Suppressor macrophage treated with lipopolysaccharide for 1 hour (primary cell): ENCODE measurements at regions not wholly inside any gene's neighbourhood (a gene's known extent, or its start where the extent isn't known, plus 50 kb on each side); places are given as distances from the start of the nearest gene placed in this dataset.
"Not testable (repeated sequence)": the region's sequence is repeated elsewhere in the genome, so short reads cannot be mapped to it uniquely, and the experiment has no call there.

Source experiments
- DNase-seq, 3 donors: peaks; one replicate each; pipeline ENCODE4 v3.0.0-alpha.2; 2020 to 2022

DNA sequence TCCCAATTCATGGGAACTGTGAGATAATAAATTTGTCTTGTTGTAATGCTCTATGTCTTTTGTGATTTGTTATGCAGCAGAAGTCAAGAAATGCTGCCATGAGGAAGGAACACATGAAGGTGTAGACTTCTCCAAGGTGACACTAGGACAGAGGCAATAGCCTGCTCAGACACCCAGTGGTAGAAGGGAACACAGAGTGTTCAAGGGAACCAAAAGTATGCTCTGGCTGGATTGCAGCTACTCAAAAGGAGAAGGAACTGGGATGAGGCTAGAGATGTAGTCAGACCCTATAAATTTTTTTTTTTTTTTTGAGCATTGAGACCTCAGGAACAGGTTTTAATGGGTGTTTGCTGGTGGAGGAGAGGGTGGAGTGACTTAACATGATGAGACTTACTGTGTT is 232.5 kb downstream of the PARP8 start:
- DNase-seq = peak in 1 of 3 donors; percentile 8

DNA sequence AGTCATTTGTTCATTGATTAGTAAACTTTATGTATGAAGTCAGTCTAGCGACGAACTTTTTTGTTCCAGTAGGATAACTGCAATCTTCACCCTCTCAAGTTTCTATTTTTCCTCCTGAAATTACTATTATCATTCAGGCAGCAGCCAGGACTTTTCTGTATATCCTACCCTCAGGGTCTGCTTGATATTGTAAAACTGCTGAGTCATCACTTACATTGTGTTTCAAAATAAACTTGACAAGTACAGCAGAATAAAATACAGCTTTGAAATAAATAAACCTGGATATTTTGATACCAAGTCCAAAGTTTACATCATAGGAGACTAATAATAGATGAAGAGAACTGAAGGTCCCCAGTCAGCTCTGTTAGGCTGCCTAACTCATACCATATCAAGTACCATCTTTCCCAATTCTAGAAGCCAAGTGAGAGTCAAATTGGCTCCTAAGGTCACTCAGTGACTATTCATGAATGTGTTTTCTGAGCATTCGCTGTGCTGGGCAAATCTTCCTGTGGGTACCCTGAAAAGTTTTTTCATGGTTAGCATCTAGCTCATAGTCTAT is 234.6 kb downstream of the PARP8 start:
- DNase-seq = no peak

DNA sequence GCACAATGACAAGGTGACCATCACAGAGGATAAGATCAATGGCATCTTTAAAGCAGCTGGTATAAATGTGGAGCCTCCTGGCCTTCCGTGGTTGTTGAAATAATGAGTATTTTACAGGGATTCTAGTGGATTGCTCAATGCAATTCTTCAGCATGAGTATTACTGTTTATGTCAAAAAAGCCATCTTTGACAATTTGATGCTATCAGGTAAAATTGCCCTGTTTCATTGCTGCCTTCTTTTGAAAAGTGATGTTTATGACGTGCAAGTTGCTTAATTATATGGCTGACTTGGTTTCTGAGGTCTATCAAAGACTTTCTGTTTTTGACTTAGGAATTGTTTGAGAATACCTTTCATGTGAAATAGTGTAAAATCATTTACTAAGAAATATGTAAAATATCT is 237.2 kb downstream of the PARP8 start:
- DNase-seq = no peak

DNA sequence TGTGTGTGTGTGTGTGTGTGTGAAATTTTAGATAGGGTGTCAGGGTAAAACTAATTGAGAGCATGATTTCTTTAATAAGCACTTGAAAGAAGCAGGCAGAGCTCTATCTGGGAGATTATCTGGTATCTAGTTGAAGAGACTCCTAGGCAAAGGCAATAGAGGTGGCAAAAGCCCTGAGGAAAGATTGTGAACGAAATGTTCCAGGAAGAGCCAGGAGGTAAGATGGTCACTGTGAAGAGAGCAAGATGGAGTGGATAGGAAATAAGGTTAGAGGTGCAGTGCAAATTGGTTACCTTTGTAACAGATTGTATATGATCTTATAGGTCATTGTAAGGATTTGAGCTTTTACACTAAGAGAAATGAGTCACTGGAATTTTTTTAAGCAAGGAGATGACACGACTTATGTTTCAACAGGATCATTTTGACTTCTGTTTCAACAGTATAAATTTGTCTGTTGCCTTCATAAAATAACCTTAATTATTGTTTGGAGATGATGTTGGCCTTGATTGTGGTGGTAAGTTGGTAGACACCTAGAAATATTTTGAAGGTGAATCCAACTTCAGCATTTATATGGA is 239.6 kb downstream of the PARP8 start:
- peak in 2 of 3 donors; percentile 55 to 58 for DNase-seq

DNA sequence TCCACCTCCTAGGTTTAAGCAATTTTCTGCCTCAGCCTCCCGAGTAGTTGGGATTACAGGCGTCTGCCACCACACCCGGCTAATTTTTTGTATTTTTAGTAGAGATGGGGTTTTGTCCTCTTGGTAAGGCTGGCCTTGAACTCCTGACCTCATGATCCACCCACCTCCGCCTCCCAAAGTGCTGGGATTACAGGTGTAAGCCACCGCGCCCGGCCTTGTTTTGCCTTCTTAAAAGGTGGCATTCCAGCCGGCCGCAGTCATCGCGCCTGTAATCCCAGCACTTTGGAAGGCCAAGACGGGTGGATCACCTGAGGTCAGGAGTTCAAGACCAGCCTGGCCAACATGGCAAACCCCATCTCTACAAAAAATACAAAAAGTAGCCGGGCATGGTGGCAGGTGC is 253.7 kb downstream of the PARP8 start:
- not testable (repeated sequence) for DNase-seq

DNA sequence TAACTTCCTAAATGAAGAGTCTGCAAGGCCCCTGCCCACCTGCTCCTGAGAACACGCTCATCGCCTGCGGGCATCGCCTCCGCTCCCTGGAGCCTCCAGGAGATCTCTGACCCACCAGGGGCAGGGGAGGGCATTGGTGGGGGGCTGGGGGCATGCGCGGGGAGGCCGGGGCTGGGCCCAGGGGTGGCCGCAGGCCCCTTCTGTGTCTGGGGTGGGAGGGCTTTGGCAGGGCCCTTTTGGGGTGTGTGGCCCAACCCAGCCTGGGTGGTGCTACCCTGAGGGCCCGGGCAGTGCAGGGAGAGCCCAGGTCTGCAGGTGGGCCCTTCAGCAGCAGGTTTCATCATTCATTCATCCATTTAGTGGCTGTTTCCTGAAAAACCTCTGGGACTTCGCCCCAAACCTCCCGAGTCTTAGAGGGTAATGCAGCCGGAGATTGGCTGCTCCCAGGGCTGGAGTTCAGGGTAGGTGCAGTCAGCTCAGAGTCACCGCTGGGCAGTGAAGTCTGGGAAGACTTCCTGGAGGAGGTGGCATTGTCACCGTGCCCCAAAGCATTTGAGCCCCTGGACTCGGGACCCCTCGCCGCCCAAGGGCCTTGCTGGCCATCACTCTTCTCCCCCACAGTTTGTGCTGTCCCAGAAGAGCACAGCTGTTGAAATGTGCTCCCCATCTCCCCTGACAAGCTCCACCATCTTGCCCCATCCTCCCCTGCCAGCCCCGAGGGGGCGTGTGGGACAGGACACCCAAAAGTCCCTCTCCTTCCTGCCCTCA is 255.1 kb downstream of the PARP8 start:
- no peak for DNase-seq

DNA sequence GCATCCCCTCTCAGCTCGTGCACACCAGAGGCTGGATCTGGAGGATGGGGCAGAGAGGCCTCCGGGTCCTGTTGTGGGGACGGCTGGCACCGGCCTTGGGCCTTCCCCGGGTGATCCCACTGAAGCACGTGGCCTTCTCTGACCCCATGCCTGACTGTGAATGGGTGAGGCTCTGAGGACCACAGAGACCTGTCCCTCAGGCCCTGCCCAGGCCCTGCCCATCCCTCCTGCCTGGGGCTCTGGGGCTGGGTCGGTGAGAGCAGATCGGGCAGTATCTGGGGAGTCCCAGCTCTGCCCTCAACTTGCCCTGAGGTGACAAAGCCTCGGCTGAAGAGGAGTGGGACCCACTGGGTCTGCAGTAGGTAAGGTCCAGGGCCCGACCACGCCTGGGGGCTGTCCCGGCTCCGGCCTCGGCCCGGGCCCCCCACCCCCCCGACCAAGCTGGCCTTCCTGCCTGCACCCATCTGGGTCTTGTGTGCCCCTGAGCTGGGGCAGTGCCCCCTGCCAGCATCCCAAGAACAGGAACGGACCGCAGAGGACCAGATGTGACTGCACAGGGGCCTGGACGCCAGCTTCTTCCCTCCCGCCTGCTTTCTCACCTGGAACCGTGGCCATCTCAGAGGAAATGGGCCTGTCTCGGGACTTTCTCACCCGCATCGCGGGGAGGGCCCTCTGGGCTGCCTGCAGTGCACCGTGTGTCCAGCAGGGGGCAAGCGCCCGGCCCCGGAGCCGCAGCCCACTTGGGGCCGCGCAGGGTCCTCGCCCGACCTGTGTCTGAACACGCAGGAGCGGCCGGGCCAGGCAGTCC is 255.9 kb downstream of the PARP8 start:
- not testable (repeated sequence) for DNase-seq

DNA sequence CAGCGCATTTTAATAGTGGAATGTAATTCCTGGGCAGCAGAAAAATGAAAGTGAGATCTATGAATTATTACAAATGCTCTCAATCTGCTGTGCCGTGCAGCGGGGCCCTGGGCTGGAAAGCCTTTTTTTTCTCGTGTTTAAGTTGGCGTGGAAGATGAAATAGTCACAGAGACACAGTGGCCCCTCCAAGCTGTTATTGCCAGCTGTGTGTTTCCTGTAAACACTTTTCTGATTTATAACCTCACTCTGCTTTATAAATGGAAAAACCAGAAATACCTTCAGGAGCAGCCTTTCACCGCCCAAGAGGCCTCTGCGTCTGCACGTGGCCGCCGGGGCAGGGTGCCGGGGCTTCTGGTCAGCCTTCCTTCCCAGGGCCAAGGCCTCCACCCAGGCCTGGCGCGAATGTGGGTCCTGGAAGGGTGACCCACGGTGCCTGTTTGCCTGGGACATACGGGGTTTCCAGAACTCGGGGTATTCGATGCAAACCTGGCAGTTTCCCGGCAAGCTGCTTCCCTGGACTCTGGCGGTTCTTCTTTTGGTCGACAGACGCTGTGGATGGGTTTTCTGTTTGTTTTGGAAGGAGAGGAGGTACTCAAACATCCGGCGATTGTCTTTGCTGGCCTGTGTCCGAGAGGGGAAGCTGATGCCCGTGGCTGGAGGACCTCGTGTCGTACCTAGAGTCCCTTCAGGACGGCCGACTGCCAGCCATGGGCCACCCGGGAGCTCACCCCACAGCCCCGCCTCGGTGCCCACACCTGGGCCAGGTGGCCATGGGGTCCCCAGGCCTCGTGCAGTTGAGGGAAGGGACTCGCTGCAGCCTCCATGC is 256.7 kb downstream of the PARP8 start:
- no peak for DNase-seq

DNA sequence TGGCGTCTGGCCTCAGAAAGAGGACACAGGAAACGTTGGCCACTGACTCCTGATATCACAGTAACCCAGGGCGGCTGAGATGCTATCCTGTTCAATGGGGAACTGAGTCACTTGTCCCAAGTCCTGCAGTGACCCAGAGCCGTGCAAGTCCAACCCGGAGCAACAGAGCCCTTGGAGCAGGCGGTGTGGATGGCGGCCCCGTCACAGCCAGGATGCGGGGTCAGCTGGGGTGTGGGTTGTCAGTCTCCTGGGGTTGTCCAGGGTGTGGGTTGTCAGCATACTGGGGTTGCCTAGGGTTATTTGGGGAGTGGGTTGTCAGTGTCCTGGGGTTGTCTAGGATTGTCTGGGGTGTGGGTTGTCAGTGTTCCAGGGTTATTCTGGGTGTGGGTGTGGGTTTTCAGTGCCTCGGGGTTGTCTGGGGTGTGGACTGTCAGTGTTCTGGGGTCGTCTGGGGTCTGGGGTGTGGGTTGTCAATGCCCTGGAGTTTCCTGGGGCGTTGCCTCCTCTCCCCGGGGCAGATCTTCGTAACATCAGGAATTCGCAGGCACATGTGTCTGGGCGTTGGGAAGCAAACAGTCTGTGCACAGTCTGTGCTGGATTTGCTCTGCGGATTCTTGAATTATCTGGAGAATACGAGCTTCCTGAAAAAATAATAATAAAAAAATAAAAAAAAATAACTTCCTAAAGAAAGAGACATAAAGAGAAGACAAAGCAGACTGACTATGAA is 257.5 kb downstream of the PARP8 start:
- DNase-seq = no peak

DNA sequence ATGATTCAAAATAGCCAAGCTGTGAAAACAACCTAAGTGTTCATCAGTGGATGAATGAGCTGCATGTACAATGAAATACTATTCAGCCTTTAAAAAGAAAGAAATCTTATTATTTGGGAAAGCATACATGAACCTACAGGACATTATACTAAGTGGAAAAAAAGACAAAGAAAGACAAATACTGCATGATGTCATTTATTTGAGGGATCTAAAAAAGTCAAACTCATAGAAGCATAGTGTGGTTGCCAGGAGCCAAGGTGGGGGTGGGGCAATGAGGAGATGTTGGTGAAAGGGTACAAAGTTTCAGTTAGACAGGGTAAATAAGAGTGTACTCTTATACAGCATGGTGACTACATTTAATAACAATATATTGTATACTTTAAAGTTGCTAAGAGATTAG is 261.5 kb downstream of the PARP8 start:
- no peak for DNase-seq

DNA sequence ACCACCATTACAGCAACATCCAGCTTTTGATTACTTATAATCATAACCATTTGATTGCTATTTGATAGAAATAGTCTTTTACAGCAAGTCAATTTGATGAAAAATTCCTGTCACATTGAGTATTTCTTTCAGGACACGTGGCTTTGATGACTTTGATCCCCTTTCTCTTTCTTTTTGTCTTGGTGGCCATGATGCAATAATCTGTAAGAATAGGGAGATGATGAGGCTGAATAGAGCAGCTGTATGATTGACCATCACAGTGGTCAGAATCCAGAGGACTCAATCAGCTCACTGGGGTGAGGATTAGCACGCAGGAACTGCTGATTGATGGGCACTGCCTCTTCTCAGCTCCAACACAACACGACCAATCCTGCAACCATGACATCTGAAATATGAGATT is 262.7 kb downstream of the PARP8 start:
- no peak for DNase-seq

DNA sequence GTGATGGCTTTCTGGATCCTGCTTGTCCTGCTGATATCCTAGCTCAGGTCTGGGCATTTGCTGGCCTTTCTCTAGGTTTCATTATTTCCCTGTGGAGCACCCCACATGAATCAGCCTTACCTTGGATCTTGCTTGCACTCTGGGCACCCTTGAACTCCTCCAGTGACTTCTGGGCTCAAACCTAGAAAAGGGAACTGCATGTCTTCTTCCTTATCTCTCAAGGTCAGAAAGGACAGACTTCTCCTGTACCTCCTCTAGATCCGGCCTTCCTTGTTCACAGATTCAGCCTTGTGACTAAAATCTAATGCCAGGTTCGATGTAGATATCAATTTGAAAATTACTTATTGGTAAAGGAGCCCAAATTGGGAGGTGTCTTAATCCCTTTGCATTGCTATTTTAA is 267.9 kb downstream of the PARP8 start:
- no peak for DNase-seq

DNA sequence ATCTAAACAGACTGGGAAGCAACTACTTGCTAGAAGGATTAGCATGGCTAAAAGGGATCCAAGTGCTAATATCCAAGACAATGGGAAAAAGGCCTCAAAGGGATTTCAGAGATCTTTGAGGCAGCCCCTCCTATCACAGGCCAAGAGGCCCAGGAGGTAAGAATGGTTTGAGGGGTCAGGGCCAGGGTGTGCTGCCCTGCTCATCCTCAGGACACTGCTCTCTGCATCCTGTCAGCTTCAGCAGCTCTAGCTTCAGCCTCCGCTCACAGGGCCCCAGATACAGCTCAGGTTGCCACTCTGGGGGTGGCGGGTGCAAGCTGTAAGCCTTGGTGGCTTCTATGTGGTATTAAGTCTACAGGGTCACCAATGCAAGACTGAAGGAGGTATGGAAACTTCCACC is 278.7 kb downstream of the PARP8 start:
- no peak for DNase-seq

DNA sequence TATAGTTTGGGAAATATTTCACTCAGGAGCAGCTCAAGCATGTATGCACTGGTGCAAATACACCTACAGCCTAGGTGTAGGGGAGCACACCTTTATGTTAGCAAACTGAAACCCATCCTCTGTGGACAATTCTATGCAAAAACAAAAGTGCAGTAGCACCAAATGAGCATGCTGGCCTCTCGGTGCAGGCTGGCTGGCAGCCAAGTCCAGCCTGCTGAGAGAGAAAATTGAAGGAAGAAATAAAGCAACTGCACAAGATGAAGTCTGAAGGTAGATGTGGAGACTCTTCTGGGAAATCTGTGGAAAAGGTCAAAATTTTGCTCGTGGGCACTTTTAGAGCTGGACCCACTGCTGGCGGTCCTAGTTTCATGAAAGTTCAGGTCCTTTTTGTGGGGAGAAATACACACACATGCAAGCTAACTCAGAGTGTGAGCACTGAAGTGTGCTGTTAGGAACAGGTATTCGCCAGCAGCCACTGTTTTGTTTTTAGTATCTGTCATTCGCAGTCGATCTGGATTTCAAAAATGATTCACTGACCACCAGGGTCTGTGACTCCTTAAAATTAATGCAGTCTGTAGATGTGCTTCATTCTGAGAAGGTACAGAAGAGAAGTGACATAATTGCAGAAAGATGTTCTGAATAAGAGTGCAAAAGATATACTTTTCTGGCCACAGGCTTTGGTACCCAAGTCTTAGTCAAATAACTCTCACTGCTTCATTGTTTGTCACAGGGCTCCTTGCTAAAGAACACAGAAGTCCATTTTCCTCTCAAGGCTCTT is 281.7 kb downstream of the PARP8 start:
- DNase-seq = no peak

DNA sequence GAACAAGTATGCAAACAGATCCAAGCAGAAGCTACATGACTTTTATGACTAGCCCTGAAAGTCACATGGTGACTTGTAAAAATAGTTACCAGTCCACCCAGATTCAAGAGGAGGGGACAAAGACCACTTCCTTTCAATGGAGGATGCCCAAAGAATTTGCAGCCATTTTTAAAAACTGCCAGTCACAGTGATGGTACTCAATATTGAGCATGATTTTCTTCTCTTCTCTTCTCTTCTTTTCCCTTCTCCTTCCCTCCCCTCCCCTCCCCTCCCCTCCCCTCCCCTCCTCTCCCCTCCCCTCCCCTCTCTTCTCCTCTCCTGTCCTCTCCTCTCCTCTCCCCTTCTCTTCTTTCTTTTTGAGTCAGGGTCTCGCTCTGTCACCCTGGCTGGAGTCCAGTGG is 286.9 kb downstream of the PARP8 start:
- no peak for DNase-seq

DNA sequence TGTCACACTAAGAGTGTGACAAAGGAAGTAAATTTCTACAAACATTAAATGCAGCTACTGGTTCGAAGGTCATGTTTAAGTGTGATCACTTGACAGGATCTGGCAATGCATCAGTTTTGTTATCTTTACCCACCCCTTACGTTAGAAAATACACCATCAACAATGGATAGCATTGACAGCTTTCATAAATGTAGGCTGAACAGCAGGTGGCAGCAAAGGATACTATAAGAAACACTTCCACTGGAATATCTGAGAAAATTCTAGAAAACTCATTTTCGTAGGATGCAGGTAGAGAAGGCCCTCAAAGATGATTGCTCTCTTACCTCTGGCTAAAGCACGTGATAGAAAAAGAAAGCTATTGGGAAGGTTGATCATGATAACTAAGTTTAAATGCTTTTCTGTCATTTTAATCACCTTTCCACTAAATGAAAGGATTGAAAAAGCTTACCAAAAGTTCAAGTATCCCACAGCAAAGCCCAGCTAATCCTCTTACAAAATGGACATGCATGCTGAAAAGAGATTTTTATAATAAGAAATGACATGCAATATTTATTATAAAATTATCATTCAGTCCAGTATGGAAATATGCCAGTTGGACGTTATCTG is 292.5 kb downstream of the PARP8 start:
- DNase-seq = peak; percentile 56 to 64 (median 57)

DNA sequence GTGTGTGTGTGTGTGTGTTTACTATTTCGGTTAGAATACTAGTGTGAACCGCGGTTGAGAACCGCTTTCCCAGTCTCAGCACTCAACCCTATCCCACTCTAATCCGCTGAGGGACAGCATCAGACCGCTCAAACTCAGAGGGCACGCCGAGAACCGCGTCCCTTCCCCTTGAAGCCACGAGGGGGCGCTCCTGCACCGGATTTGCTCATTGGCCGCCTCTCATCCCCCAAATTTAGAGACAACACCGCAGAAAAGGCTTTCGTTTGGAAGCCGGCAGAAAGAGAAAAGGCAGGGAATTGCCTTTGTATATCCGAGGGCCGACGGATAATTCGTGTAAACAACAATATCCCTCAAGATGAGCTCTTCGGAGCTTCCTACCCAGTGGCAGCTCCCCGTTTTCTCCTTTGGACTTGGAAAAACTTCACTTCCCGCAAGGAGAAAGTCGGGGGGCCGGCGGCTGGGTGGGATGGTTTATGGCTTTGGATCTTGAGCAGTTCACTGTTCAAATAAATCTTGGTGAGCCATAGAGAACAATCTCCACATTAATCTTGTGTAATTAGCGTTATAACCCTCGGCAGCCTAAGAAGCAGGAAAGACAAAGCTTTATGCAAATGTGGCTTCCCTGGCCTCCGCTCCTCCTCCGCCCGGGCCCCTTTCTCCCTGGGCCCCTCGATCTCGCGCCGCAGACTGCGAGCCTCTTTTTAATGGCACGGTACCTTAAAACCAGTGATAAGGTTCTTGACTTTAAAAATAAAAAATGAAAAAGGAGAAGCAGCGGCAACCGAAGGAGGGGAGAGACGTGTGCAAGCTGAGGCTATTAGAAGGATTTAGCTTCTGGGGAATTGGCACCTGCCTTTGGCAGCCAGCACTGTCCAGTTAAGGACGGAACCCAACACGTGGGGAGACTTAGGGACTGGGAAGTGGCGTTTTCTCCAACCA is 296.8 kb downstream of the PARP8 start:
- DNase-seq = peak; percentile 66 to 79 (median 76)

DNA sequence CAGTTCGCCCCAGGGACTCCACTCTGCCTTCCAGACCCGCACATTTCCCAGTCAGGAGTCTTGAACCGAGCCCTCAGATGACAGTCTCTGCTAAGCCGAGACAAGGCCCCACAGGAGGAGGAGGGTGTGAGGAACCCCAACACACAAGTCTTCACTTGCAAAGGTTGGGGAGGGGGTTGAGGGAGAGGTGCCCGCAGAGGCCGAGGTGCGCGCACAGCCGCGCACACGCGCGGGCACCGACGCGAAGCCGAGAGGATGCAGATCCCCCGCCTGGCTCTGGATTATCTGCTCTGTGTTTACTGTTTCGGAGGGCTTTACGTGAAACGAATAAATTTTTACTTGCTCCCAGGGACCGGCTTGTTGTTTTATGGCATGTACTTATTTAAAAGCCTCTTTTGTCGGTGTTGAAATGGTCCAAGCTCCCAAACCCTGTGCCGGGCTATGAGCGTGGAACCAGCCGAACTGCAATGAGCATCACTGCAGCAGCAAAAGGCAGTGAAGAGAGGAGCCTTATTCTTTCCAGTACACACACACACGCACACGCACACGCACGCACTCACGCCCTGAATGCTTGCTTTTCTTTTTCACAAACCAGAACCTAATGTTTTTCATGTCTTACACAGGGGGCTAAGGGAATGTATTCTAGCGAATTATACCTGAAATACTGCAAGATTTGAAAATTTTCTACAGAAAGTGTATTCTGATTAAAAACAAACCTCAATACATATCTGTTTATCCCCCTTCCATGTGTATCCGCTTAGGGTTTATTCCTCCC is 297.7 kb downstream of the PARP8 start:
- no peak for DNase-seq
